COR-L47 (cell line): ENCODE measurements at regions not wholly inside any gene's neighbourhood (a gene's known extent, or its start where the extent isn't known, plus 50 kb on each side); places are given as distances from the start of the nearest gene placed in this dataset.

ENCODE experiments used
- DNase-seq: peaks from one replicate; lab custom pipeline; 2025; lab: John Stamatoyannopoulos, UW

GRCh38 chr4:164509951-164510350 is 244.0 kb upstream of the SMIM31 start:
- DNase-seq, result no peak

GRCh38 chr4:164512124-164512523 is 241.8 kb upstream of the SMIM31 start:
- DNase-seq, result no peak

GRCh38 chr4:164514765-164515164 is 239.2 kb upstream of the SMIM31 start:
- DNase-seq, result no peak

- DNase-seq, result no peak
Observed at GRCh38 chr4:164524789-164525188, 229.1 kb upstream of the SMIM31 start.

- no peak for DNase-seq
Observed at GRCh38 chr4:164526933-164527583, 226.9 kb upstream of the SMIM31 start.

- no peak for DNase-seq
Observed at GRCh38 chr4:164529058-164529457, 224.9 kb upstream of the SMIM31 start.

- no peak for DNase-seq
Observed at GRCh38 chr4:164529486-164529885, 224.4 kb upstream of the SMIM31 start.

GRCh38 chr4:164531336-164531735 is 222.6 kb upstream of the SMIM31 start:
- DNase-seq, result no peak

GRCh38 chr4:164536814-164537213 is 217.1 kb upstream of the SMIM31 start:
- DNase-seq, result no peak

GRCh38 chr4:164538097-164538496 is 215.8 kb upstream of the SMIM31 start:
- no peak for DNase-seq

- no peak for DNase-seq
Observed at GRCh38 chr4:164540987-164541386, 212.9 kb upstream of the SMIM31 start.

GRCh38 chr4:164542431-164542830 is 211.5 kb upstream of the SMIM31 start:
- DNase-seq, result no peak

GRCh38 chr4:164550989-164551712 is 202.8 kb upstream of the SMIM31 start:
- DNase-seq, result no peak

- DNase-seq, result no peak
Observed at GRCh38 chr4:164551713-164552040, 202.3 kb upstream of the SMIM31 start.

- DNase-seq, result no peak
Observed at GRCh38 chr4:164571593-164572390, 182.1 kb upstream of the SMIM31 start.

GRCh38 chr4:164572877-164573279 is 181.1 kb upstream of the SMIM31 start:
- no peak for DNase-seq

- no peak for DNase-seq
Observed at GRCh38 chr4:164575861-164576260, 178.1 kb upstream of the SMIM31 start.

- DNase-seq, result no peak
Observed at GRCh38 chr4:164579270-164579942, 174.5 kb upstream of the SMIM31 start.

- no peak for DNase-seq
Observed at GRCh38 chr4:164591666-164592065, 162.3 kb upstream of the SMIM31 start.

GRCh38 chr4:164595751-164596150 is 158.2 kb upstream of the SMIM31 start:
- DNase-seq, result no peak

GRCh38 chr4:164596318-164596878 is 157.5 kb upstream of the SMIM31 start:
- DNase-seq, result no peak

- no peak for DNase-seq
Observed at GRCh38 chr4:164596927-164597326, 157.0 kb upstream of the SMIM31 start.
